Hematopoietic multipotent progenitor cell treated with erythropoietin and hydrocortisone succinate and interleukin-3 and kit ligand, for 15 days (in vitro differentiated cells): ENCODE measurements at regions not wholly inside any gene's neighbourhood (a gene's known extent, or its start where the extent isn't known, plus 50 kb on each side); places are given as distances from the start of the nearest gene placed in this dataset.

Experiments
- DNase-seq: peaks from one replicate; pipeline ENCODE4 v3.0.0-alpha.2; 2015; ENCODE audit warnings: low spot score

DNA sequence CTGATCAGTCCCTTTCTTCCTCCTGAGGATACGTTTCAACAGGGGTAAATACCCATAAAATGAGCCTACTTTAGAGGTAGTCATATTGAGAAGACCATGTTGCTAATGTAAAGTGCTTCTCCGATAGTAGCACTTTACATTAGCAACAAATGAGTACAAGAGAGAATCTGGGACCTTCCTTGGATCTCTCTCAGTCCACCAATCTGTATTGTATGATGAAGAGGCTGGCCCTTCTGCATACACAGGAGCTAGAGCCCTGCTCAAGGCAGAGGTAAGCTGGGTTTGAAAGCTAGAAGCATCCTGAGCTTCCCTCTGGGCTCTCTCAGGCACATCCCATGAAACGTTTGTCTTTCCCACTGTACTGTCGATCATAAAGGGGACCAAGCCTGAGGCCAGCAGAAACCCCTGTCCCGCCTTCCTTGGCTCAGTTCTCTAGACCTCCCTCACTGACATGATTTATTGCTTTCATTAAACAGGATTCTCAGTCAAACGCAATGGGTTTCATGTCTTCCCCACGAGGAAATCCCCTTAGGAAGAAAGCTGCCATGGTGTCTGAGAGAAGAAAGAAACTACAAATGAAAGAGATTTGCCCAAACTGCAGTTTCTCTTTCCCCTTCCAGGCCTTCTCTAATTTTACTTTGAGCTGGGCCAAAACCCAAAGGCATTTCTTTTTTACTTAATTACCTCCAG is 62.8 kb upstream of the BCAR3 start:
- no peak for DNase-seq

DNA sequence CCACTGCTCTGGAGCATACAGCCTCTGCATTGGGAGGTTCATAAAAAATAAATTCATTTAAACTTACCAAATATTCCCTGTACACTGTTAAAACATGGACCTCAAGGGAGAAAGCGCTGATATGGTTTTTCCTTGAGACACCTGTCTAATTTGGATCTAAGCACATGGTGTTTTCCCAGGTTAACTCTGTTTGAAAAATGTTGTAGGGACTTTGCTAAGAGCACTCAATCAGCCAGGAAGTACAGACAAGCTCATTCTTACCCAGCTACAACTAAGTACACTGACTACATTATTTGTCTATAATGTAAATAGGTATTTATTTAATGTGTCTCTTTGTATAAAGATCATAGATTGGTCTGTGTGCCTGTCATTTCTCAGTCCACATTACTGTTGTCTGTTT is 61.8 kb upstream of the BCAR3 start:
- DNase-seq = no peak

DNA sequence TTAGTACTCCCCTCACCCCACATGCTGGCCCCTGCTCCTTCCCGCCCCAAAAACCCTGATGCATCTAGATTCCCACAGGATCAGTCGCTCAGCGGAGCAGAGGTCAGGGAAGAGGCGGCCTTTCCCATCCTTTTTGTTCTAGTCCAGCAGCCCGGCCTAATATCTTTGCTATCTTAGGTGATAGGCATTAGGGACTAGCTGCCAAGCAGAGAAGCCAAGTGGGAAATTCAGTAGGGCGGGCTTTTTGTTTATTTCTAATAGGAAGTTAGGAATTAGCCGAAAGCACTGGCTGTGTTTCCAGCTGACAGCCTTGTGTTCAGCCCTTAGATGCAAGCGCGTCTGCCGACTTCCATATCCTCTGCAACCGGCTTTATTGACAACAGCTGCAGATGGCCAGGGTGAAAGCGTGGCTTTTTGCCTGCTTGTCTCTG is 59.0 kb upstream of the BCAR3 start:
- DNase-seq = no peak

DNA sequence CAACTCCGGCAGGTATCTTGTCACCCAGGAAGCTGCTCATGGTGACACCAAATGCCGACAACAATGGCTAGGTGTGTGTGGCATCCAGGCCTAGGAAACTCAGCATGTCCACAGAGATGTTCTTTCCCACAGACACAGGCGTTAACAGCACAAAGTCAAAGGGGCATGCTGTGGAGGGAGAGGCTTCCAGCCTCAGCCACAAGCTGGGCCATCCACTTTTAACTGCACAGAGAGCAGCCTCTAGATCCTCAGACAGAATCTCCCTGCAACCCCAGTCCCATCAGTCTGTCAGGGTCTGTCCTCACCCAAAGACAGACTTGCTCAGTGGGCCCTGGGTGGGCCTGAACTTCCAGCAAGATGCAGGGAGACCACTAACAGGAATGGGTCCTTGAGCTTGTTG is 58.5 kb upstream of the BCAR3 start:
- DNase-seq = no peak

DNA sequence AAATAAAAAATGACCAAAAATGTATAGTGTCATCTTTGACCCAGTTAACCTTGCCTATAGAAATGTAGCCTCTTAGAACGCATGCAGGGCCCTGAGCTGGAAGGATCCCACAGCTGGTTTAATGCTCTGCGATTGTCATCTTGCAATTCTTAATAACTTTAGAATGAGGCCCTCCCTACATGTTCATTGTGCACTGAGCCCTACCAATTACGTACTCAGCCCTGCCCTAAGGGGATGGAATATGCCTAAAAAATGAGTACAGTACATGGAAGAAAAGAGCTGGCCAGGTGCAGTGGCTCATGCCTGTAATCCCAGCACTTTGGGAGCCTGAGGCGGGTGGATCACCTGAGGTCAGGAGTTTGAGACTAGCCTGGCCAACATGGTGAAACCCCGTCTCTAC is 57.8 kb upstream of the BCAR3 start:
- no peak for DNase-seq

DNA sequence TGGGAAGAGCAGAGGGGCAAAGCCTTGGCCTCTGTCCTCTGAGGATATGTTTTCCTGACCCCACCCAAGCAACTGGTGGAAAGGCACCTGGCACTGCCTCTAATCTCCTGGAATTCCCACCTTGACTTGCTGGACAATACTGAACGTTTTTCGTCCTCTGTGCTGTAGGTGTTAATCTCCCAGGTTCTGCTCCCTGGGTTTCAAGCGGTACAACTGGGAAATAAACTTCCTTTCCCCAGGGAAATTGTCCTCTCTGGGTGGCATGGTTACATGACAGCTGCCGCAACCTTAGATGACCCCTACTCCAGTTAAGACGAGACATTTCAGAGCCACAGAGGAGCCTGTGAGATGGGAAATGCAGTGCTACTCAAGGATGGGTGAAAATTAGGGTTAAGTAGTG is 57.3 kb upstream of the BCAR3 start:
- DNase-seq = no peak

DNA sequence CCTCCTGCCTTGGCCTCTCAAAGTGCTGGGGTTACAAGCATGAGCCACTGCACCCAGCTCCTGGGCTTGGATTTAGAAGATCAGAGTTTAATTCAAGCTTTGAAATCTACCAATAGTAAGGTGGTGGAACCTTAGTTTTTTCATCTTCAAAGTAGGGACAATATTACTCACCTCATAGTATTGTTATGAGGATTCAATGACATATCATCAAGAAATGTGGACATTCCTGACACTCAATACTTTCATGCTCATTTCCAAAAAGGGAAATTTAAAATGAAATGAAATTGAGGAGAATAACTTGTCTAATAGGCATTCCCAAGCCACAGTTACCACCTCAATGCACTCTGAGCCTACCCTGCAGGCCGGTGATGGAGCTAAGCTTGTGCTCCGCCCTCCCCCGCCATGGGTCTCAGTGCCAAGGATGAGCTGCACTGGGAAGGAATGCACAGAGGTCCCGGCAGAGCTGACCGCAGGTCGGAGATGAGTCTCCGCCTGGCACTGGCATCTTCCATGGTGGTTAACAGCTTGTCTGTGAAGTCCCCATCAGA is 56.5 kb upstream of the BCAR3 start:
- no peak for DNase-seq

DNA sequence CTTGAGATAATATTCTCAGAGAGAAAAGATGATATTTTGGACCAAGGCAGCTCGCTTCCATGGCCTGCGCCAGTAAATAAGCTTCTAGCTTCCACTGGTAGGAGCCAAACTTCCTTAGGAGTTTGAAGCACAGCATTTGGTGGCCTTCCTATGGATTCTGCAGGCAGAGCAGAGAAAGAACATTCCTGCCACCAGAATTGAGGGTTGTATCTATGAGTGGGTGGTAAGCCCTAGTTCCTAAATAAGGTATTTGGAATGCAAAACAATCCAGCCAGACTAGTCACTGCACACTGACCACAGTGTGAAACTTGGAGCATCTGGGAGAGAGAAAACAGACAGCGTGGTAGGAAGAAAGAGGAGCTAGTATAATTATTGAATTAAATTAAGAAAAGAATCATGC is 54.1 kb upstream of the BCAR3 start:
- no peak for DNase-seq

DNA sequence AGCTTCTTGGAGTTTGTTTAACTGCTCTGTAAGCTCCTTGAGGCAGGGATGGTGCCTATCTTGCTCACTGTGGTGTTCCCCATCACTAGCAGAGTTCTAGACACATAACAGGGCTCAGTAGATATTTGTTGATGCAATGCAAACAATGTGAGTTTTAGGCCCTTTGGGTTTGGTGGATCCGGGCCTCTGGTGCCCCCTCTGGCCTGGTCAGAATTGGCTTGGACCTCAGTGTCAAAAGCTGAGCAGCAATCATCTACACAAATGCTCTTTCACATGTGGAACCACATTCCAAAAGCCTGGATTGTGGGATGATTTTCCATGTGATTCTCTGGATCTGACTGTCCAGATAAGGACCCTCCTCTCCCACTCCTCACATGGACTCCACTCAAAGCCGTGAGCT is 53.4 kb upstream of the BCAR3 start:
- no peak for DNase-seq

DNA sequence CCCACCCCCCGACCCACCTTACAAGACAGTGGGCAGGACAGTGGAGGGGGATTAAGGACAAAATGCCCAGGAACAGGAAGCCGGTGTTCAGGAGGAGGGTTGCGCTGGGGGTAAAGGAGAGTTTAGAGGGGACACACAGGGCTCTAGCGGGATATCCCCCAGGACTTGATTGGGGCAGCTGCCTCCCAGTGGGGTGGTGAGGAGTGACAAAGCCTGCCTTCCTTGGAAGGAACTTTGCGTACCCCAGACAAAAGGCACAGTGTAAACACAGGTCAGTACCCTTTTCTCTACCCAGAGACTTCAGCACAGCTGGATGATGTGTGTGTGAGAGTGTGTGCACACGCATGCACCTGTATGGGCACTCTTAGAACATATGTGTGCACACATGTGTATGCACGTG is 51.7 kb upstream of the BCAR3 start:
- no peak for DNase-seq

DNA sequence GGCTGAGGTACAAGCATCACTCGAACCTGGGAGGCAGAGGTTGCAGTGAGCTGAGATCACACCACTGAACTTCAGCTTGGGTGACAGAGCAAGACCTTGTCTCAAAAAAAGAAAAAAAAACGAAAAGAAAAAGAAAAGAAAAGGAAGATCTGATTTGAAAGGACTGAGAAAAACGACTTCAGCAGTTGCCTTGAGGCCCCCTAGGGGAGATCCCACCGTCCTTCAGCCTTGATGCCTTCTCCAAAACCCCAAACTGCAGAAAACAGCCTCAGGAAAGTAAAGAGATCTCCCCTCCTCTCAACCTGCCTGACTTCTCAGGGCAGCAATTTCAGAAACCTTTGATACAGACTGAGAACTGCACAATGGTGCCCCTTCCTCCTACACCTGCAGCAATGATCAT is 50.9 kb upstream of the BCAR3 start:
- DNase-seq = no peak
